ENCODE measurements at regions not wholly inside any gene's neighbourhood (a gene's known extent, or its start where the extent isn't known, plus 50 kb on each side); places are given as distances from the start of the nearest gene placed in this dataset.

DNA sequence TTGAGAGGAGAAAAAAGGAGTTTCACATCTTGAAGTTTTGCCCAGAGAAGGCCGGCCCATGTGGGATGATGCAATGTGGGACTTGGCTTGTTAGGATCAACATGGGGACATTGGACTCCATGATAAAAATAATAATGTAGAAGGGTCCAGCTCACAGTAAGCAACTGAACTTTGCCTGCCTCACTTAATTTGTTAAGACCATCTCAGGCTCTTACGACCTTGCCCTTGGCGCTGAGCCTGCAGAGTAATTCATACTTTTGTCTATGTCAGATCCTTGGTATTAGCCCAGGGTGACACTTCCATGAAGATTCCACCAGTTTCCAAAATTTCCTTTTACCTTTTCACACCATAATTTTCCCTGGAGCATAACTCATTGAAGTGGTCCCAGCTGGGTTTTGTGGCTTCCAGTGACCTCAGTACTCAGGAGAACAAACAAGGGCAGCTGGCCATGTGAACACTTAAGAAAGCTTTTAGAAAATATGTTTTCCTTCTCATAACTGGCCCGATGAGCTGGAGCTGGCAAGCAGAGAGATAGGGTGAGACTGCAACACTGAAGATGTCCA lies 315.4 kb upstream of the RASGRP1 start:
- no peak for DNase-seq

DNA sequence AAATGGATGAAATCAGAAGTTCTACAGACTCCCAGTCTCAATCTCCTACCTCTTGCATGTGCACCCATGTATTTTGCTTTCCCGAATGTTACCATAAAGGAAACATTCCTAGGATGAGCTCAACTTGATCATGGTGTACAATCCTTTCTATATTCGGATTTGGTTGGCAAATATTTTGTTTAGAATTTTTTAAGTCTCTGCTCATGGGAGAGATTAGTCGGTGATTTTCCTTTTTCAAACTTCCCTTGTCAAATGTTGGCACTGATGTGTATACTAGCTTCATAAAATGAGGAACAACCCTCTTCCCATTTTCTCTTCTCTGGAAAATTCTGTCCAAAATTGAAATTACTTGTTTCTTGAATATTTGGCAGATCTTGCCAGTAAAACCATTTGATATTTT lies 317.6 kb upstream of the RASGRP1 start:
- no peak for DNase-seq

DNA sequence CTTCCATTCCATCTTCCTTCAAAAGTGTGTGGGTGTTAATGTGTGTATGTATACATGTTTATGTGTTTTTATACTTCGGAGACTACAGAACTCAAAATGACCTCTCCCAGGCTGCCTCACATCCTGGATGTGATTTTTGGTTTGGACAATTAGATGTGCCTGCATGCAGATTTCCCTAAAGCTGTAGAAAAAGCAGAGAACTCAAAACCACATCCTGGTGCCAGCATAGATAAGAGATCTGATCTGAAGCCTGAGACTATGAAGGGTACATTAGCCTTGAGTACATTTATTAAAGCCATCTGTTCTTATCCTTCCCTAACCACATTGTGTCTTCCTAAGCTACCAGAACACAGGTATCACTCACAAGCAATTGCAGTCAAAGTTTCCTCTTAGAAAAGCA lies 319.4 kb upstream of the RASGRP1 start:
- no peak for DNase-seq

DNA sequence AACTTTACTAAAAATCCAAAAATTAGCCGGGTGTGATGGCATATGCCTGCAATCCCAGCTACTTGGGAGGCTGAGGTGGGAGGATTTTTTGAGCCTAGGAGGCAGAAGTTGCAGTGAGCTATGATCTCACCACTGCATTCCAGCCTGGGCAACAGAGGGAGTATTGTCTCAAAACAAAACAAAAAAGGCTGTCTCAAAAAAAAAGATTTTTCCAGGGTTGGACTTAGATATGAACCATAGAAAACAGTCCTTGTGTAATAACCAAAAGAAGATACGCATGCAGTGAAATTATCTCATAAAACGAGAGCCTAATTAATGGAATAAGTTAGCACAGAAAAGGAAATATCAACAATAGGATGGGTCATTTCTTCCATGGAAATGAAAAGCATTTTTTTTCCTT lies 320.4 kb upstream of the RASGRP1 start:
- no peak for DNase-seq

DNA sequence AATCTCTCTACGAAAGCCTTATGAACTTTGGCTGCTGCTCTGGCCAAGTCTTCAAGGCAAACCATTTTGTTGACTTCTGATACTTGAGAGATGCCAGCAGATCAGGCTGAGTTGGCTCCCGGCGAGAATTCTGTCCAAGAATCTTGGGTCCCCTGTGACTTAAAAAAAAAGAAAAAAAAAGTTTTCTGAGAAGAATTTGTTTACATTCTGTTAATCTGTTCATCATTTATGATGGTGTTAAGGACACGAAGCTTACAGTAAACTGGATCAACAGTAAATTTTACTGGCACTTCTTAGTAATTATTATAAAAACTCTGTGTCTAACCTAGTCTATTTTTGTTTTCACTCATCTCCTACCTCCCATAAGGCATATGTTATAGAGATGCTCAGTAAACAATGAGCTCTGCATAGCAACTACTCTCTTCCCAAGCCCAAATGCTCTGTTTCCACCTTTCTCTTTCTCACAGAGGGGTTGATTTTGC lies 320.9 kb upstream of the RASGRP1 start:
- no peak for DNase-seq

DNA sequence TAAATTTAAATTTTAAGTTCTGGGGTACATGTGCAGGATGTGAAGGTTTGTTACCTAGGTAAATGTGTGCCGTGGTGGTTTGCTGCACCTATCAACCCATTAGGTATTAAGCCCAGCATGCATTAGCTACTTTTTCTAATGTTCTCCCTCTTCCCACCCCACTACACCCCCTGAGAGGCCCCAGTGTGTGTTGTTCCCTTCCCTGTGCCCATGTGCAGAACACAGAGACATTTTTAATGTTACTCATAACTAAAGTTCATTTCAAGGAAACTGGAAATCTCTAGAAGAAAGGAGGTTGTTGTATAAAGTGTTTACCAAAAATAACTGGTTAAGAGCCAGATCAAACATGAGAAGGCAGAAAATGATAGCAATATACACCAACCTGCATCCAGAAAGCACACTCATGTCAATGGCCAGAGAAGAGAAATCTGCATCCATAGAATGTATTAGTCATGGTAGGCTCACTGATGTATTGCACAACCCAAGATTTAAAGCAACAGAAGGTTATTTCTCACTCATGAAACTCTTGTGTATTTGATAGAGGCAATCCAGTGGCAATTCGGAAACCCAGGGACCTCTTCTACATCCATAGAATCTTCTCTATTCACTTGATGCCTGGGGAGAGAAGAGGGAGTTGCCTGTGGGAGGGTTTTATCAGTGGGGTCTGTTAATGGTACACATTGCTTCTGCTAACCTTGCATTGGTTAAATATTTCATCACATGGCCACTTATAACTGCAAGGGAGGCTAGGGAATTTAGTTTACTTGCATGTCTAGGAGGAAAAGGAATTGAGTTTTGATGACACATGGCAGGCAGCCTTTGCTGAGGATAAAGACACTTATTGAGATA lies 321.9 kb upstream of the RASGRP1 start:
- DNase-seq: no peak

DNA sequence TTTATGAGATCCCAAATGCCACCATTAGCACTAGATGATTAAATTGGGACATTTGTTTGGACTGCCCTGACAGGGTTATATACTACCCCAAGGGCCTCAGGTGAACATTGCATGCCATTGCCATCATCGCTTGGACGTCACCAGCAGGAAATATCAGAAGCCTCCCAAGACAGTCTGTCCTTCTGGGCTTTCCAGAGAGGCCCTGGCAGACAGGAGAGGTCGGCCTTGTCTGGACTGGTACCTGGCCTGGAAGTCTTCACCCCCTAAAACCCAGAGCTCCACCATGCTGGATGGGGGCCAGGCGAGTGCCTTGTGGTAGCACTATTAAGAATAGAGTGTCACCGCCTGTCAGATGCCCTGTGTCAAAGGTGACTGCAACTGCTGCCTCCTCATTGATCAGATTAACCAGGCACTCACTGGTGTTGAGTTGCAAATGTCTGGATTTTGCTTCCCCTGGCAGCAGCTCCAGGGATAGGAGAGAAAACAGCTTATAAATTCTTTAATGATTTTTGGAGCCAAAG lies 324.1 kb upstream of the RASGRP1 start:
- no peak for DNase-seq

DNA sequence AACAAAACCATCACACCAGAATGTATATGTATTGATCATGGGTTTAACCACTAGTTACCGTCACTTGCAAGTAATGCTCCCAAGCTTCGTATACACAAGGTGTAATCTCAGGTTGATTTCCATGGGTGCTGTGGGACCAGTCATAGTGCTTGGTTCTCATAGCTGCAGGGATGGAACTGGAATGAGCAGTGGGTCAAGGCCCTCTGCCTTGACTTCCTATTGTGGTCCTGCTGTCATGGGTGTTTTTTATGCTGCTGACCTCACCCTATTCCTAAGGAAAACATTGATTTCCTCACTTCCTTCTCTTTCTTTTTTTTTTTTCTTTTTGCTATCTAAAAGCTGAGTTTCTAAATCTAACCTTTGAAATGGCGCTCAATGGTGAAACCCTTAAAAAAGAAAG lies 325.6 kb upstream of the RASGRP1 start:
- no peak for DNase-seq

DNA sequence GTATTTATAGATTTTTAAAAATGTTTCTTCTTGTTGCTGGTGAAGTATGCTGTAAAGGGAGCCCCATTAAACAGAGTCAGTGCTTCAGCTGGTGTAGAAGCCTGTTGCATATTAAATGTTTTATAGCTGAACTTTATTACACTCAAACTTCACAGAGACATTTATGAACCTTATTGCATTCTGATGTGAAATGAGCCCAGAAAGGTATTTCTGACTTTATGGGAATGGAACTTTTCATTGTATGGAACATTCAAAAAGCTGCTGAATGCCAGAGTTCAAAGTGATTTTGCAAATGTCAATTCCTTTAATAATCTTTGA lies 329.3 kb upstream of the RASGRP1 start:
- DNase-seq: no peak

DNA sequence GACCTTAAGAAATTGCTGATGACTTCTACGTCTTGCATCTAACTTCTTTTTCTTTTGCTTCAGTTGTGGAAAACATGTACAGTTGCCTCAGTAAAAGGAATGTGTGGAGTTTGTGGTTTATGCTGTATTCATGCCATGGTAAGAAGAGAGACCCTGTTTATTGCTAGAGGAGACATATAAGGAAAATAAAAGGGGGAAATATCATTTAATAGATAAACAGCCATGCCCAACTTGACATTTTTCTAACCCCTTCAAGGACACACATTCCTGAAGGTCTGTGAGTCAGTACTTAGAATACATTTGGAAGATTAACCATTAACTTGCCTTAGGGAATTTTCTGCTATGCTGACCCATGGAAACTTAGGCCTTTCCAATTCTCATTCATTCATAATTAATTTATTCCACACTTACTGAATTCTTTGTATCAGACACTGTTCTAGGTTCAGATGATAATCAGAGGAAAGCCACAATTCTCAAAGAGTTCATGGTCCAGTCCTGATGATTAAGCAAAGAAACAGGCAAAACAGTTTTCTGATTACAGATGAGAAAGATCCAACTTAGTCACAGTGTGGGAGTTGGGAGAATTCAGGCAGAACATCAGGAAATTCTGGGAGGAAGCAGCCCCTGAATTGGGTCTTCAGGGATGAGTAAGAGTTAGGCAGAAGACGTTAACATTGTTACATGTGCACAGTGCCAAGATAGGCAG lies 329.8 kb upstream of the RASGRP1 start:
- DNase-seq: no peak

DNA sequence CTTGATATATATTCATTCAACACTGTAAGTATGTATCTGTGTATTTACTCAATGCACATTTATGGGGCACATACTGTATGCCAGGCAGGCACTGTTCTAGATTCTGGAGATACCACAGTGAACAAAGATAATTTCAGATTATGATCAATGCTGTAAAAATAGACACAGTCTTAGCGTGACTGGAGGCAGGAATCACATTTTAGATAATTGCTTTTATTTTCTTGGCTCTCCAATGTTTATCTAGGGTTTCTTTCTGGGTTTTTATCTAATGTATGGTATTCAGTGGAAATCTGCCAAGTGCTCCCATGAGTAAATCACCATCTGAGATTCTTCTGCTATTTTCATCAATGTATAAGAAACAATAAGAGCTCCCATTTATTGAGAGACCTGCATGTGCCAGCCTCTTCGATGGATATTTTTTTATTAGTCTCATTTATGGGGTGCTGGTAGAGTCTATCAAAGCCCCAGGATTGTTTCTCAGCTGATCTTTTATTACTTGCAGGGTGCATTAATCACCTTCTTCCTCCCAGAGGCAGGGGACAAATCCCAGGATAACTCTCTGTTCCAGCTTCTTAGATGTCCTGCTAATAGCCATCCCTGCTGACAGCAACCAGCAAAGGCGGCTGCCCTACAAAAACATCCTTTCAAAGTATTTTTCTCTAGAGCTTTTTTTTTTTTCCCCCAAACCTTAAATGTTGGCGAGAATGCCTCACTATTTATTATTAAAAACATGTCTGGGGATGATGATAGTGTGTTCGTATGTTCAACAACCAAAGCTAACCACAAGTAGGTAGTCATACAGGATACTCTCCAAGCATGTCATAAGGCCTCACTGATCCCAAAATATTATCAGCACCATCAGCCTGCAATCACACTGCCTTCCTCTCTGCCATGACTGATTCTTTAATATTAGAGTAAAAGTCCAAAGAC lies 331.0 kb upstream of the RASGRP1 start:
- DNase-seq: no peak

DNA sequence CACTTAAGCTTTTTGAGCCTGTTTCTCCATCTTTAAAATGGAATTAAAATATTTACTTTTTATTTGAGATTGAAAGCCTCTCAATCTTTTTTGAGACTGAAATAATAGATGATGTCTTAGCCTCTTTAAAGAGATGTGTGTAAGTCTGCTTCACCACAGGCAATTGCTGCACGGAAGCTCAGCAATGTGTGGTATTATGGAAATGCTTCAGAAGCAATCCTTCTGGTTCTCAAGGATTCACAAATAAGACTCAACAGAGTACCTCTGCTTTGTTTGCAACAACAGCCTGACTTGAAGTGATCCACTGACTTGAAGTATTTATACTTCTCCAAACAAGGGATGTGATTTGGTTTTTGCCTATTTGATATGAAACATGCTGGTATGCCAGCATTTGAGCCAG lies 332.0 kb upstream of the RASGRP1 start:
- DNase-seq: no peak

DNA sequence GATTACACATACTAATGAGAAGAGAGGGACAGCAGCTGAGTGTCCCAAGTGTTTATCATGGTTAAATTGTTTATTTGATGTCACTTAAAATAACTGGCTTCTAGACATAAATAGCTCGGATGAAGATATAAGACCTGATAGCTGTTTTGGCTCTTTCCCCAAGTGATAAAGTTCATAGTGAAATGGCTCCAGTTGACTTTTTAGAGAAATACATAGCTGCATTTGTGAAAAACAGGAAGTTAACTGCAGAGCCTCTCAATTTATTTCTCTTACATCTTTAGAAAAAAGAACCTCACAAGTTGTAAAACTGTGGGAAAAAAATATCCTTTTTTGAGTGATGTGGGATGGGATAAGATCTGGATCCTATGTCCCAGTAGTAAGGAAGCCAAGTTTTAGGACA lies 332.9 kb upstream of the RASGRP1 start:
- DNase-seq: no peak

DNA sequence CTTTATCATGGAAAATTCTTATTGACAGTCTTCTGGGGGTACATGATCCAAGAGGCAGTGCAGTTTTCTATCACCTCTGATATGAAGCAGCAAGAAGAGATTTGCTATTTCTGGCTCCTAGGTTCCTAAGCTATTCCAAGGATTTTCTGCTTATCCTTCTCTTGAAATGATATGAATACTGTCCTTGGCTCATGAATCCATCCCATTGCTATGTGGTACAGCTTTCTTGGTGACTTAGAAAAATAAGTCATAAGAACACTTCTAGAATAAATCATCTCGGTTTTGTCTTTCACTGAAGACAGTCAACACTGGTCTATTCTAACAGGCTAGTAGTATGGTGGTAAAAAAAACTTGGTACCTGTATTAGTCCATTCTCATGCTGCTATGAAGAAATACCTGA lies 333.6 kb upstream of the RASGRP1 start:
- no peak for DNase-seq

DNA sequence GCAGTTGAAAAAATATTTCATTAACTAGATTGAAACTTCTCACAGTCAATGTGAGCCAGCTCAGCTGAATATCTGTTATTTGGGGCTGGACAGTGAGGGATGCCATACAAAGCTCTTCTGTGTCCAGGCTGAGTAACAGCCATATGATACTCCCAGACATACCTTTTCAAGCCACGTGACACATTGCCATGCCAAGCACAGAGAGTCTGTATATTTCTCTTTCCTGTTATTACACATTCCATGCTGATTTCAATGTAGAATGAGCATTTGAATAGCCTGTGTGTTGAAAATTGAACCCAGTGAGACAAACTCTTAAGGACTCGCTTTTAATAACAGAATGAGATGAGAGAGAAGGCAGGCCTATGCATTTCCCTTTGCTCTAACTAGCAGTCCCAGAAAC lies 334.7 kb upstream of the RASGRP1 start:
- DNase-seq: no peak

DNA sequence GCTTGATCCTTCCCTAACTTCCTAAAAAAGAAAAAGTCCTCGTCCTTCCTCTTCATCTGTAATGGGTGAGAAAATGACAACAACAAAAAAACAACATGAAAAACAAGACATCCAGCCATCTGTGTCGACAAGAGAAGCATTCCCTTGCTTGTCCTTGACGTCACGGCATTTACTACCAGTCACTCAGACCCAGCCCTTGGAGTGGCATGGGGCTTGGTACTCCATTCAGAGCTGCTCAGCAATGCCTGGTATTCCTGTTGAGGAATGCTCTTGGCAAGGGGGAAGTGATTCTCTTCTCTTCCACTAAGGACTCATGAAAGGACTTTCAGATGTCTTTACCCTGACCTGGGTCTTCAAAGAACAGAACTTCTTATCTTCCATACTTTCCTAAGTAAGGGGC lies 339.7 kb upstream of the RASGRP1 start:
- DNase-seq: no peak

DNA sequence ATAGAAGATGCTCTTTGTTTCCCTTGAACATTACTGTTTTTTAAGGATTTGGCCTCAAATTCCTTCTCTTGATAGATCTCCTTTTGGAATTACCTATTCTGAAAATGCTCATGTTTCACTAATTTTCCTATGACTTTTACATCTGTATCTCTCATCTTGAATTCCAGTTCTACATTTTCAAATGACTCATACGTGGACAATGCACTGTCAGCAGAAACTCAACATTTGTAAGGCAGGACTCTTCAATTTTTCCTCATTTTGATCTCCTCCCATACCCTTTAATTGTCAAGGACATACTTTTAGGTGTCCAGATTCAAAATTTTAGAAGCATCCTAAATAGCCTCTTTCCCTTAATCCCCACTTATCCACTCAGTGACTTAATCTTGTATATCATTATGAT lies 341.0 kb upstream of the RASGRP1 start:
- no peak for DNase-seq

DNA sequence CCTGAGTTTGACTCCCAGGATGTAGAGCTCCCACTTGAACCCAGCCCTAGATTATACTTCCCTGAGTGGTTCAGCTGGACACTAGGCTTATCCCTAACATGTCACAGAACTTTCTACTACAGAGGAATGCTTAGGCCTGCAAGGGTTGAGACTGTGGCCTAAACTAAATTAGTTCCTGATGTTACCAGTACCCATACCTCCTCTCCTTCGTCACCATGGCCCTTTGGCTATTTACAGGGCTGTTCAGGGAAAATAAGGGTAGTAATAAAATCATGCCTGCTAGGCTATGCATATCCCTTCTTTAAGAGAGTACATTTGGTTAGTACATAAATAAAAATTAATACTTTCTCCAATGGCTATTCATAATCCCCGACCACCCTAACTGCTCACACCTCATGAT lies 356.4 kb upstream of the RASGRP1 start:
- no peak for DNase-seq

DNA sequence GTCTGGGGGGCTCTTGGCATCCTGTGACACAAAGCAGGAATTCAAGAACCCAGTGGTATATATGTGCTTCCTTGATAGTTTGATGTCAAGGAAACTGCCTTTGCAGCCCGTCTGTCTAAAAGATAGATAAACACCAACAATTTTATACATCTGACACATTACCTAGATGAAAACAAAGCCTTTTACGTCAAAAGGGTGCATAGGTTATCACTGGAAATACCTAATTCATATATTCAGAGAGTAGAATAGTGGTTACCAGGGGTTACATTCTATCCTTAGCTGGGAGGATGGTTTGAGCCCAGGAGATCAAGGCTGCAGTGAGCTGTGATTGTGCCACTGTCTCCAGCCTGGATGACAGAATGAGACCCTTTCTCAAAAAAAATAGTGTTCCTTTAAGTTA lies 356.9 kb upstream of the RASGRP1 start:
- DNase-seq: no peak

DNA sequence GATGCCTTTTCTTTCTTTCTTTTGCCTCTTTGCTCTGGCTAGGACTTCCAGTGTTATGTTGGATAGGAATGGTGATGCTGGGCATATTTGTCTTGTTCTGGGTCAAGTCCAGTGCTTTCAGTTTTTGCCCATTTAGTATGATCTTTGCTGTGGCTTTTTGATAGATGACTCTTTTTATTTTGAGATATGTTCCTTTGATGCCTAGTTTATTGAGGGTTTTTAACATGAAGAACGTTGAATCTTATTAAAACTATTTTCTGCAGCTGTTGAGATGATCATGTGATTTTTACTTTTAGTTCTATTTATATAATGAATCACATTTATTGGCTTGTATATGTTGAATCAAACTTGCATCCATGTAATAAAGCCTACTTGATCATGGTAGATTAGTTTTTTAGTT lies 363.8 kb upstream of the RASGRP1 start:
- DNase-seq: no peak

DNA sequence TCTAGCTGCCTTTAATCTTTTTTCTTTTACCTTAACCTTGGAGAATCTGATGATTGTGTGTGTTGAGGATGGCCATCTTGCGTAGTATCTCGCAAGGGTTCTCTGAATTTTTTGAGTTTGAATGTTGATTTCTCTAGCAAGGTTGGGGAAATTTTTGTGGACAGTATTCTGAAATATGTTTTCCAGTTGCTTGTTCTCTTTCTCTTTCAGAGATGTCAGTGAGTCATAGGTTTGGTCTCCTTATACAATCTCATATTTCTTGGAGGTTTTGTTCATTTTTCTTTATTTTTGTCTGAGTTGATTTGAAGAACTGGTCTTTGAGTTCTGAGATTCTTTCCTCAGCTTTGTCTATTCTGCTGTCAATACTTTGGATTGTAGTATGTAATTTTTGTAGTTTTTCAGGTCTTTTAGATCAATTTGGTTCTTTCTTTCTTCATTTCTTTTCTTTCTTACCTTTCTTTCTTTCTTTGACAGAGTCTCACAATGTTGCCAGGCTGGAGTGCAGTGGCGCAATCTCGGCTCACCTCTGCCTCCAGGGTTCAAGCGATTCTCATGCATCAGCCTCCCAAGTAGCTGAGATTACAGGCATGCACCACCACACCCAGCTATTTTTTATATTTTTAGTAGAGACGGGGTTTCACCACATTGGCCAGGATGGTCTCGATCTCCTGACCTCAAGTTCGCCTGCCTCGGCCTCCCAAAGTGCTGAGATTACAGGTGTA lies 366.4 kb upstream of the RASGRP1 start:
- no peak for DNase-seq

Data from anterior cingulate cortex (tissue), 58 donors.